8988T (cell line): ENCODE measurements at regions not wholly inside any gene's neighbourhood (a gene's known extent, or its start where the extent isn't known, plus 50 kb on each side); places are given as distances from the start of the nearest gene placed in this dataset.
"Not testable (repeated sequence)": the region's sequence is repeated elsewhere in the genome, so short reads cannot be mapped to it uniquely, and the experiment has no call there.

Source experiments
- DNase-seq: peaks from one replicate; pipeline ENCODE4 v3.0.0; 2011

GRCh38 chr1:30132602-30133286, 590.6 kb downstream of the MATN1 start:
- DNase-seq = no peak

- DNase-seq = not testable (repeated sequence)
Measured at GRCh38 chr1:30130566-30130965, 592.8 kb downstream of the MATN1 start.

- no peak for DNase-seq
Measured at GRCh38 chr1:30130099-30130498, 593.3 kb downstream of the MATN1 start.

GRCh38 chr1:30129421-30130055, 593.8 kb downstream of the MATN1 start:
- no peak for DNase-seq

- no peak for DNase-seq
Measured at GRCh38 chr1:30129001-30129408, 594.4 kb downstream of the MATN1 start.

GRCh38 chr1:30126848-30127247, 596.5 kb downstream of the MATN1 start:
- DNase-seq = no peak

GRCh38 chr1:30125821-30126170, 597.6 kb downstream of the MATN1 start:
- DNase-seq = no peak

- no peak for DNase-seq
Measured at GRCh38 chr1:30125021-30125820, 598.2 kb downstream of the MATN1 start.

GRCh38 chr1:30123896-30124295, 599.5 kb downstream of the MATN1 start:
- DNase-seq = no peak

GRCh38 chr1:30123036-30123435, 600.3 kb downstream of the MATN1 start:
- no peak for DNase-seq

- no peak for DNase-seq
Measured at GRCh38 chr1:30120245-30121000, 603.0 kb downstream of the MATN1 start.

GRCh38 chr1:30117685-30118084, 605.7 kb downstream of the MATN1 start:
- no peak for DNase-seq

- DNase-seq = peak; percentile 30
Measured at GRCh38 chr1:30111431-30111830, 612.0 kb downstream of the MATN1 start.

GRCh38 chr1:30110846-30111245, 612.5 kb downstream of the MATN1 start:
- DNase-seq = no peak

- DNase-seq = no peak
Measured at GRCh38 chr1:30109853-30110252, 613.5 kb downstream of the MATN1 start.

- DNase-seq = no peak
Measured at GRCh38 chr1:30108186-30108585, 615.2 kb downstream of the MATN1 start.

- peak; percentile 52 for DNase-seq
Measured at GRCh38 chr1:30106125-30106524, 617.3 kb downstream of the MATN1 start.

GRCh38 chr1:30104551-30104950, 618.8 kb downstream of the MATN1 start:
- no peak for DNase-seq

- DNase-seq = no peak
Measured at GRCh38 chr1:30103708-30104411, 619.5 kb downstream of the MATN1 start.

GRCh38 chr1:30102605-30103004, 620.8 kb downstream of the MATN1 start:
- no peak for DNase-seq

GRCh38 chr1:30101487-30102227, 621.7 kb downstream of the MATN1 start:
- DNase-seq = no peak

GRCh38 chr1:30101016-30101415, 622.4 kb downstream of the MATN1 start:
- DNase-seq = no peak
